Smooth muscle cell of the brain vasculature (primary cell): ENCODE measurements at regions not wholly inside any gene's neighbourhood (a gene's known extent, or its start where the extent isn't known, plus 50 kb on each side); places are given as distances from the start of the nearest gene placed in this dataset.

Source experiments
- DNase-seq: peaks from one replicate; pipeline ENCODE4 v3.0.0-alpha.2; 2012; ENCODE audit warnings: low read depth, low spot score

GRCh38 chr5:164578911-164579310 lies 1073.5 kb downstream of the MAT2B start:
- no peak for DNase-seq

GRCh38 chr5:164580155-164580554 lies 1074.7 kb downstream of the MAT2B start:
- no peak for DNase-seq

- no peak for DNase-seq
Observed at GRCh38 chr5:164581889-164582288, 1076.5 kb downstream of the MAT2B start.

GRCh38 chr5:164593982-164594381 lies 1088.6 kb downstream of the MAT2B start:
- no peak for DNase-seq

- DNase-seq, result no peak
Observed at GRCh38 chr5:164597293-164597900, 1092.0 kb downstream of the MAT2B start.

- DNase-seq, result no peak
Observed at GRCh38 chr5:164600274-164600673, 1094.9 kb downstream of the MAT2B start.

GRCh38 chr5:164600929-164601535 lies 1095.6 kb downstream of the MAT2B start:
- no peak for DNase-seq

GRCh38 chr5:164608507-164608906 lies 1103.1 kb downstream of the MAT2B start:
- DNase-seq, result no peak

GRCh38 chr5:164610374-164610773 lies 1105.0 kb downstream of the MAT2B start:
- no peak for DNase-seq

GRCh38 chr5:164614707-164615106 lies 1109.3 kb downstream of the MAT2B start:
- no peak for DNase-seq

- no peak for DNase-seq
Observed at GRCh38 chr5:164617290-164617689, 1111.9 kb downstream of the MAT2B start.

GRCh38 chr5:164627021-164627420 lies 1121.6 kb downstream of the MAT2B start:
- no peak for DNase-seq

GRCh38 chr5:164636456-164636855 lies 1131.0 kb downstream of the MAT2B start:
- DNase-seq, result no peak

- DNase-seq, result no peak
Observed at GRCh38 chr5:164637931-164638521, 1132.6 kb downstream of the MAT2B start.

GRCh38 chr5:164649266-164649665 lies 1143.8 kb downstream of the MAT2B start:
- DNase-seq, result no peak

- no peak for DNase-seq
Observed at GRCh38 chr5:164650427-164650826, 1145.0 kb downstream of the MAT2B start.

- no peak for DNase-seq
Observed at GRCh38 chr5:164651546-164652275, 1146.3 kb downstream of the MAT2B start.

- no peak for DNase-seq
Observed at GRCh38 chr5:164652276-164652660, 1146.8 kb downstream of the MAT2B start.

GRCh38 chr5:164663198-164663989 lies 1158.0 kb downstream of the MAT2B start:
- no peak for DNase-seq

- no peak for DNase-seq
Observed at GRCh38 chr5:164671640-164672039, 1166.2 kb downstream of the MAT2B start.

- no peak for DNase-seq
Observed at GRCh38 chr5:164672205-164672604, 1166.8 kb downstream of the MAT2B start.
